GM18873 (cell line): ENCODE measurements at regions not wholly inside any gene's neighbourhood (a gene's known extent, or its start where the extent isn't known, plus 50 kb on each side); places are given as distances from the start of the nearest gene placed in this dataset.

Experiments
- ATAC-seq: cut with Tn5 transposase; IDR thresholded peaks from one replicate; pipeline ENCODE4 v1.9.1; 2021; ENCODE audit warnings: mild to moderate bottlenecking, moderate library complexity, moderate number of reproducible peaks; ENCODE audit not compliant: unreplicated experiment, low FRiP score

- no peak for ATAC-seq
Observed at GRCh38 chr2:41432459-41432858, 615.4 kb upstream of the PKDCC start.

GRCh38 chr2:41434991-41435390, 612.8 kb upstream of the PKDCC start:
- no peak for ATAC-seq

DNA sequence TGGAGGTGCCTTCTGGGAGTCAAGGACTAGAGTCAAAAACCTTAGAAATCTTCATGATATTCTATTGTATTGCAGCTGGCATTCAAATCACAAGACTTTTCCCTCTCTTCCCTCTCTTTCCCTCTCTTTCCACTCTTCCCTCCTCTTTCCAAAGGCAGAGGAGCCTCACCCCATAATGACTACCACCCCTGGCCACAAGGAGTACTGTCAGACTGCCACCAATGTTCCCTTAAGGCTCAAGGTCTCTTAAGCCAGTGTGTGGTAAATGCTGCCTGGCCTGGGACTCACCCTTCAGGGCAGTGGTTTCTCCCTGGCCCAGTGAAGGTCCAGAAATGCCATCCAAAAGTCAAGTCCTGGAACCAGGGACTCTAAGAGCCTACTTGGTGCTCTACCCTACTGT, 605.9 kb upstream of the PKDCC start:
- ATAC-seq: no peak

DNA sequence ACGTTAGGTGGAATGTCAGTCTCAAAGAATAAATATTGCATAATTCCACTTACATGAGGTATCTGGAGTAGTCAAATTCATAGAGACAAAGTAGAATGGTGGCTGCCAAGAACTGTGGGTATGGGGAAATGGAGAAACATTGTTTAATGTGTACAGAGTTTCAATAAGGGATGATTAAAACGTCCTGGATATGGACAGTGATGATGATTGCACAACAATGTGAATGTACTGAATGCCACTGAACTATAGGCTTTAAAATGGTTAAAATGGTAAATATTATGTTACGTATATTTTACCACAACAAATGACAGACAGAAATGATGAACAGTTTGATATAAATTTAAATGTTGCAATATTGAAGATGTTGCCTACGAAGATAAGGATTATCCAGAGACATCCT, 602.0 kb upstream of the PKDCC start:
- no peak for ATAC-seq

- ATAC-seq: no peak
Observed at GRCh38 chr2:41446266-41446665, 601.6 kb upstream of the PKDCC start.

- no peak for ATAC-seq
Observed at GRCh38 chr2:41448221-41448620, 599.6 kb upstream of the PKDCC start.

DNA sequence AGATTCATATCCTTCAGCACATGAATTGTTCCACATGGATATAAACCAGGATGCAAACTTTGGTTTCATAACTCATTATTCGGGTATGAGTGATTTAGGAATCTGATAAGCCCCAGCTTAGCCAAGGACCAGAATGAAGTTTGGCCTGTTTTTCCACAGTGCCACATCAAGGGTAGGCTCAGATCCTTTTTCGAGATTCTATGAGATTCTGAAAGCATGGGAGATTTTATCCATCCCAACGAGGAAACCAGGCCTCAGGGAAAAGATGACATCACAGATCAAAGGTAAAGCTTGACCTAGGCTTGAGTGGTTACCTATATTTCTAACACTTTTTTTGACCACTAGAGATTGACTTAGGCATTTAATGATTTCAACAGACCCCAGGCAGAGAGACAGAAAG, 590.8 kb upstream of the PKDCC start:
- no peak for ATAC-seq

DNA sequence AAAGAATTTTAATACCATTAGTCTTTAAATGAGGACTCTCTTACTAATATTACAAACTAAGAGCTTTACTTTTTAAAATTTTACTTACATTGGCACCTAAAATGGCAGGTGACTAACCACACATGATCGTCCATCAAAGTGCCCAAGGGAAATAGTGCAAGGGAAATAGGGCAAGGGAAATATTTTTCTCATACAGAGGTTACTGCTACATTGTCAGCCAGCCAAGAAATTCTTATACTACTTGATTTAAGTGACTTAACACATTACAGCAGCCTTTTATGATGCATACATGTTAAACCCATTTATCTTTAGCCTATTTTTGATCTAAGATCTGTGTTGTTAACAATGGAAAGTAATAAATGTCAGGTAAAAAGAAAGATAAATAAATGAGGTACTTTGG, 587.2 kb upstream of the PKDCC start:
- no peak for ATAC-seq

DNA sequence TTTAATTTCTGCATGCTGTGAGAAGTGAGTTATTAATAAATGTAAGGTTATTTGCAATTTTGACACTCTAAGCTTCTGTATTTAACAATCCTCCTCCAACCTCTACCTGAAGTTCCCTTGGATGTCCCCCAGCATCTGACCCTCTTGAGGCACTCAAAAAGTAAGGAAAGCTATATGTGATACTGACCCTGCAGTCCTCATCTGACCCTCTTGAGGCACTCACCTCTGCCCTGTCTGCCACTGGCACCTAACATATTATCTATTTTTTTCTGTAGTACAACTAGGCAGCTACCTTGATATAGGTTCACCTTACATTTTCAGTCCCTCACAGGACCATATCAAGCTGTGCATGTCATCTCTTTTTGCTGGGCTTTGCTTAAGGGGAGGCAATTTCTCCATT, 583.4 kb upstream of the PKDCC start:
- no peak for ATAC-seq

DNA sequence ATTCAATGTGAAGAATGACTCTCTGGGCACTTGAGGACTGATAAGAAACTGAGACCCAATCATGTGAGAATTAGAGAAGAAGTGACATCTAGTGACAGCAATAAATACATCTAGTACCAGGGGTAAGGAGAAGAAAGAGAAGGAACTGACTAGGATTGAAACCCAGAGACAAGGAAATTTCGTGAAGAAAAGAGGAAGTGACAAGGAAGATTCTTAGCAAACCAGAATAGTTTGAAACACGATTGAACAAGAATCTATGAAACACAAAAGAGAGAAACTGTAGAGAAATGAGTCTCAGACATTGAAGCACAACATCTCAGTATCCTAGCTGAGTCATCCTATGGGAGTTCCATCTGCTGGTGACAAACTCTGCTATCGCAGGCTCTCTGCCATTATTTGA, 571.9 kb upstream of the PKDCC start:
- no peak for ATAC-seq

- ATAC-seq: no peak
Observed at GRCh38 chr2:41482659-41483058, 565.2 kb upstream of the PKDCC start.

GRCh38 chr2:41483226-41483625, 564.6 kb upstream of the PKDCC start:
- ATAC-seq: no peak

DNA sequence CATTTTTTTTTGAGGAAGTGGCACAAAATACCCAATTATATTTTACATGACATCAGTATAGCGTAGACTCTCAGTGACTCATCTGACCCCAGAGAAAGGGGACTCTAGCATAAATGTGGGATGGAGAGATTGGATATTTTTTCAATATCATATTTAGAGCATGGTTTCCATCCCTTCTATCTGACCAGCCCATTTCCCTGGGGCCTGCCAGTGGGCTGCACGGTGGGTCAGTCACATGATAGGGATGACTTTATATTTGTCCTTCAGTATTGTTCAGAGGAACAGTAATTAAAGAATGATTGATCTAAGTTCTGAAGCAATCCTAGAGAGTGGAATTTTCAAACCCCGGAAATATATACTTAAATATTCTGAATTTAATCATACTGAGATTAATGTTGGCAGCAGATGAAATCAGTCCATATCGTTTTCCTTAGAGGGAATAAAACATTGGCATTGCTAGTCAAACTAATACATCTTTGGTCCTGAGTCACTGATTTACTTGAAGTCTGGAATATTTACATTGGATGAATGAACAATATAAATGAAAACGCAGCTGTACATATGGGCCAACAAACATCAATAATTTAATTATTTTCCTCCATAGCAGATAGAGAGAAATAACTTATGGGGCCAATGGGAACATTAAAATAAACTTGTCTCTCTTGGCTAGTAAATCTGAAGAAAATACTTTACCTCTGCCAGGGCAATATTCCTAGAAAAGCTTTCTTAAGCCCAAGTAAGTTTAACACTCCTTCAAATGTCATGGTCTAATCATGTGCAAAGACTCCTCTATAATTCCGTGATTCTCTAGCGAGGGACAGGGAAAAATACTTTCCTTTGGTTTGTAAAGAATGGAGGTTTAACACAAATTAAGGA, 563.6 kb upstream of the PKDCC start:
- no peak for ATAC-seq

GRCh38 chr2:41484858-41485234, 563.0 kb upstream of the PKDCC start:
- ATAC-seq: no peak

GRCh38 chr2:41486948-41487347, 560.9 kb upstream of the PKDCC start:
- no peak for ATAC-seq

DNA sequence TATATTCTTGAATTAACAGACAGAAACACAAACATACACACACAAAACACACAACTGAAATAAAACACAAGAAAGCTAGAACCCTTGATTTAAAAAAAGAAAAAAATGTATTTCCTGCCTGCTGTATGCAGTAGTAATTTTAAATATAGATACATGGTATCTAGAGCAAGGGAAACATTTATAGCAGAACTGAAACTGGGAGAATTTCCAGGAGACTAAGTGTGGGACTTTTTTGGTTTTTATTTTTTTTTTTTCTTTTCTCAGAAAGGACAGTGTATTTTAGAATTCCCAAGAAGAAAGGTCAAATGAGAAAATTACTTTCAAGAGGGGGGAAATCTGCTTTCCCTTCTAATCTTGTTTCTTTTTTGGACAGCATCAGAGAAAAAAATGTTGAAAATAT, 558.9 kb upstream of the PKDCC start:
- ATAC-seq: no peak

- no peak for ATAC-seq
Observed at GRCh38 chr2:41489638-41490037, 558.2 kb upstream of the PKDCC start.

- ATAC-seq: no peak
Observed at GRCh38 chr2:41495050-41495449, 552.8 kb upstream of the PKDCC start.

- ATAC-seq: no peak
Observed at GRCh38 chr2:41496908-41497307, 550.9 kb upstream of the PKDCC start.

DNA sequence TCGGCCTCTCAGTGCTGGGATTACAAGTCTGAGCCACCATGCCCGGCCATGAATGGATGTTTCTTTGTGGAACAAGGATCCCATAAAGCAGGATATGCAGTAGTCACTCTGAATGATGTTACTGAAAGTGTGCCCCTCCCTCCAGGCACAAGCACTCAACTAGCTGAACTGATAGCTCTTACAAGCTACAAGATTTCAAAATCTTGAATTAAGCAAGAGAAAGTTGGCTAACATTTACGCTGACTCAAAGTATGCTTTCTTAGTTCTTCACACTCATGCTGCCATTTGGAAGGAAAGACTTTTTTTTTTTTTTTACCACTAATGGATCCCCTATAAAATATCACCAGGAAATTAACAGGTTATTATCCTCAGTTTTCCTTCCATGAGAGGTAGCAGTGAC, 549.0 kb upstream of the PKDCC start:
- no peak for ATAC-seq

DNA sequence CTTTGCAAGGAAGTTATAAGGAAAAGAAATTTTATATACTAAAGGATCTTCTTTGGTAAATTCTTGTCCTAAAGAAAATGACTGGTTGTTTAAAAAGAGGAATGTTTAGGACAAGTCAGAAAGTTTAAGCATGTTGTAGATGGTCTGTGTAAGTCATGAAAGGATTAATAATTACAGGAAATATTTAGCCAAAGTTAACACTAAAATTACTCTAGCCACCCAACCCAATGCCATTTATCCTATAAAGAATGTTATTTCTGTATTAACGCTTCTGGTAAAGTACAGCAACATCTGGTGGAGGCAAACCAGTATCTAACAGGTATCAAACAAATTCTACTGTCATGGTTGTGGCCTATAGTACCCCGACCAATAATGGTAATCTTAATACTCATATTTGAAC, 546.9 kb upstream of the PKDCC start:
- ATAC-seq: no peak

DNA sequence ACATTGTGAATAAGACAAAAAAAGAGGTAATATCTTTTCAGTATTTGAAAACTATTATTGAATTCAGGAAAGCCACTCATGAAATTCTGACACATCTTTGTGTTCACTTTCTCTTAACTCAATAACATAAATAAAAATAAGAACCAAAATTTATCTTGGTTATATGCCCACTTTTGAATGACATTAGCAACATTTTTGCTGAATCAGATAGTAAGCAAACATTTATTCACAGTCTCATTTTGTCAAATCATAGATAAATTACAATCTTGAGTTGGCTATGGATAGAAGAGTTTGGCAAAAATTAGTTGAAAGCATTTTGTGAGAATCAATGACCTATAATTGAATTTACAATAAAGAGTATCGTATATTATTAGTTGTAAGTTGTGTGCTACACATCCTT, 545.1 kb upstream of the PKDCC start:
- ATAC-seq: no peak

GRCh38 chr2:41504532-41504931, 543.3 kb upstream of the PKDCC start:
- ATAC-seq: no peak
